DND-41 (cell line): ENCODE measurements at regions not wholly inside any gene's neighbourhood (a gene's known extent, or its start where the extent isn't known, plus 50 kb on each side); places are given as distances from the start of the nearest gene placed in this dataset.

Experiments used
- ATAC-seq: fragments of 200-7000 bp; cut with Tn5 transposase; 3 replicates; pipeline ENCODE4 v1.9.1; 2021; ENCODE audit warnings: low read depth; ENCODE audit not compliant: insufficient read depth
- DNase-seq: peaks from one replicate; pipeline ENCODE4 v3.0.0-alpha.2; 2020
- H2AFZ ChIP-seq: 2 replicates; pipeline ENCODE4 v1.6.0; 2012; ENCODE audit warnings: low read depth, low read length
- H3K27ac ChIP-seq: 2 replicates; pipeline ENCODE4 v1.5.1; 2012; ENCODE audit warnings: low read length, inconsistent platforms
- H3K27me3 ChIP-seq: fragments of 200-600 bp; sonication (generic); 2 replicates; pipeline ENCODE4 v1.6.0; 2012; ENCODE audit warnings: low read length, mild to moderate bottlenecking, inconsistent platforms; ENCODE audit not compliant: insufficient read depth, poor library complexity
- H3K36me3 ChIP-seq: 2 replicates; pipeline ENCODE4 v1.5.1; 2012; ENCODE audit warnings: low read length, inconsistent platforms; ENCODE audit not compliant: insufficient read depth
- H3K4me1 ChIP-seq: 2 replicates; pipeline ENCODE4 v1.5.1; 2012; ENCODE audit warnings: mild to moderate bottlenecking, low read length; ENCODE audit not compliant: insufficient read depth
- H3K4me2 ChIP-seq: 2 replicates; pipeline ENCODE4 v1.6.0; 2012; ENCODE audit warnings: mild to moderate bottlenecking, moderate library complexity, low read length, inconsistent platforms; ENCODE audit not compliant: insufficient read depth
- H3K4me3 ChIP-seq, 2 experiments: fragments of 200-600 bp in 1 of 2; shearing (Covaris generic) in 1 of 2; 2 replicates each; pipeline ENCODE4 v1.5.1; 2012 to 2016; ENCODE audit warnings: inconsistent platforms in 2 of 2, low read length in 2 of 2, mild to moderate bottlenecking in 2 of 2, low read depth in 1 of 2, moderate library complexity in 1 of 2
- H3K79me2 ChIP-seq: 2 replicates; pipeline ENCODE4 v1.6.0; 2012; ENCODE audit warnings: low read length, inconsistent platforms; ENCODE audit not compliant: insufficient read depth
- H3K9ac ChIP-seq: 2 replicates; pipeline ENCODE4 v1.6.0; 2012; ENCODE audit warnings: low read depth, mild to moderate bottlenecking, inconsistent platforms, low read length, moderate library complexity
- H3K9me3 ChIP-seq: 2 replicates; pipeline ENCODE4 v1.5.1; 2012; ENCODE audit warnings: low read length, moderate library complexity, mild to moderate bottlenecking, inconsistent platforms; ENCODE audit not compliant: insufficient read depth, severe bottlenecking
- H4K20me1 ChIP-seq: 2 replicates; pipeline ENCODE4 v1.6.0; 2012; ENCODE audit warnings: low read length; ENCODE audit not compliant: insufficient read depth
- CTCF ChIP-seq: IDR thresholded peaks from 2 replicates; pipeline ENCODE4 v1.5.1; 2012; ENCODE audit warnings: borderline replicate concordance, low read length, moderate library complexity, mild to moderate bottlenecking; ENCODE audit not compliant: poor library complexity, severe bottlenecking; ENCODE audit errors: extremely low read depth
- EZH2 ChIP-seq: IDR thresholded peaks from 3 replicates; pipeline ENCODE4 v1.6.1; 2012; ENCODE audit warnings: borderline replicate concordance, low read depth, mild to moderate bottlenecking, moderate library complexity, low read length, inconsistent platforms; ENCODE audit not compliant: severe bottlenecking

- Histone ChIP-seq H3K36me3 (no peaks in the 10 kb centered on the region), H2AFZ (no peak overlapping the region), H3K27me3 (no peaks in the 10 kb centered on the region), H3K4me3 (no peak overlapping the region), H3K27ac (no peak overlapping the region), H3K9me3 (no peaks in the 10 kb centered on the region), H4K20me1 (no peaks in the 10 kb centered on the region), H3K9ac (no peak overlapping the region), H3K4me2 (no peak overlapping the region), H3K4me1 (no peaks in the 10 kb centered on the region), H3K79me2 (no peaks in the 10 kb centered on the region)
- no peak for ATAC-seq
- no peak for DNase-seq
- TF ChIP-seq CTCF = no peak
- no peak for TF ChIP-seq EZH2
Measured at GRCh38 chr10:32142646-32143045, 86.4 kb upstream of the KIF5B start.

GRCh38 chr10:32141018-32141807 lies 85.0 kb upstream of the KIF5B start:
- no peaks in the 10 kb centered on the region for H3K79me2 ChIP-seq
- DNase-seq (no peak), ATAC-seq (no peak)
- H3K27ac ChIP-seq = no peak overlapping the region
- no peak overlapping the region for H3K4me3 ChIP-seq
- H2AFZ ChIP-seq = no peak overlapping the region
- no peak overlapping the region for H3K4me2 ChIP-seq
- H3K9me3 ChIP-seq = no peaks in the 10 kb centered on the region
- H3K4me1 ChIP-seq = no peaks in the 10 kb centered on the region
- no peak overlapping the region for H3K9ac ChIP-seq
- H3K27me3 ChIP-seq = no peaks in the 10 kb centered on the region
- H4K20me1 ChIP-seq = no peaks in the 10 kb centered on the region
- TF ChIP-seq CTCF (no peak), EZH2 (no peak)
- no peaks in the 10 kb centered on the region for H3K36me3 ChIP-seq

GRCh38 chr10:32140403-32140802 lies 84.2 kb upstream of the KIF5B start:
- Histone ChIP-seq H3K27ac (no peak overlapping the region), H4K20me1 (no peaks in the 10 kb centered on the region), H3K4me1 (no peaks in the 10 kb centered on the region), H3K79me2 (no peaks in the 10 kb centered on the region), H3K9ac (no peak overlapping the region), H3K27me3 (no peaks in the 10 kb centered on the region), H3K36me3 (no peaks in the 10 kb centered on the region), H2AFZ (no peak overlapping the region), H3K9me3 (no peaks in the 10 kb centered on the region), H3K4me3 (no peak overlapping the region), H3K4me2 (no peak overlapping the region)
- DNase-seq (no peak), ATAC-seq (no peak)
- TF ChIP-seq CTCF (no peak), EZH2 (no peak)
